ENCODE measurements at regions not wholly inside any gene's neighbourhood (a gene's known extent, or its start where the extent isn't known, plus 50 kb on each side); places are given as distances from the start of the nearest gene placed in this dataset.

- BruUV-seq (replicated peaks): no TSS peak
- Histone ChIP-seq H3K4me3 (ENCODE audit: low read depth, low read length) (no peak overlapping the region), H3K9me3 (peaks cover 4% of the 10 kb centered on the region; the same call in 1 of the 2 replicates), H3K27me3 (replicated peaks; ENCODE audit: control insufficient read depth, insufficient read depth, low read length) (no peaks in the 10 kb centered on the region), H3K4me1 (no peaks in the 10 kb centered on the region), H3K36me3 (ENCODE audit: control insufficient read depth, insufficient read depth, low read length) (no peaks in the 10 kb centered on the region)
- no peaks in the 10 kb centered on the region for H3K36me3 Mint-ChIP-seq (ENCODE audit: insufficient read depth, unreplicated experiment)
- no peak for TF ChIP-seq CTCF (IDR thresholded peaks at IDR 0.05; ENCODE audit: insufficient read depth in 1 of 2, low read depth in 1 of 2, low read length in 1 of 2, severe bottlenecking in 1 of 2, unreplicated experiment in 1 of 2)
- H3K4me3 Mint-ChIP-seq (ENCODE audit: unreplicated experiment): no peak overlapping the region
- intact Hi-C loops (cut with micrococcal nuclease; ENCODE audit: unreplicated experiment): no loop called here
- no peaks in the 10 kb centered on the region for H3K27me3 Mint-ChIP-seq (ENCODE audit: insufficient read depth, unreplicated experiment)
- no peak overlapping the region for H3K27ac Mint-ChIP-seq (ENCODE audit: unreplicated experiment)
- ChIA-PET POLR2A (no interaction called here), CTCF (no interaction called here)
- H3K4me1 Mint-ChIP-seq (ENCODE audit: low read depth, unreplicated experiment): no peaks in the 10 kb centered on the region
- no peak for DNase-seq
- no peaks in the 10 kb centered on the region for H3K9me3 Mint-ChIP-seq (ENCODE audit: unreplicated experiment)
These were observed 930.2 kb upstream of the ALCAM start for GRCh38 chr3:104436506-104436905.

DNA sequence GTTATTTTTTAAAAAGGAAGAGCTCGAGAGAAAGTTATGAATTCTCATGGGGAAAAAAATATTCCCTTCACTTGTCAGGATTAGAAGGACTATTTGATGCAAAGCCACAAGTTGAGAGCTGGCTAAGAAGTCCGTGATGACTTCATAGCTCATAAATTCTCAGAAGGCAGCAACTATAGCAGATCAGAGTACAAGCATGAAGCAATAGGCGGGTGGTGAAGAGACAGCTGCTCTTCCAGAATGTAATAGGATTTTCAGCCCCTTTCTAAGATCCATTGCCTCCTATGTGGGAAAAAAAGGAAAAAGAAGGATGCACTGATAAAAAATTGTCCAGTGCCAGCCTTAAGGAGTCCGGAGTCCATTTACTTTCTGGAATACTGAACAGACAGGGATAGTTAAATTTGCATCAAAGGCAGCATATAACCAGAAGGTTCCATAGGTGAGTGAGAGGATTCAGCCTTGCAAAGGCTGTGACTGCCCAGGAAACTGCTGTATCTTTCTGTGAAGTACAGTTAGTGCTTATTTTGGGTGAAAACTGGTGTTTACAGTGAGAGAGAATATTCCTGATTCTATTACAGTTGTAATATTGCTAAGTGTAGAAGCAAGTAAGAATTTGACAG, 929.5 kb upstream of the ALCAM start:
- no peaks in the 10 kb centered on the region for H3K9me3 ChIP-seq
- no peaks in the 10 kb centered on the region for H3K36me3 Mint-ChIP-seq (ENCODE audit: insufficient read depth, unreplicated experiment)
- BruUV-seq (replicated peaks): no TSS peak
- H3K27ac Mint-ChIP-seq (ENCODE audit: unreplicated experiment): no peak overlapping the region
- H3K27me3 ChIP-seq (replicated peaks; ENCODE audit: control insufficient read depth, insufficient read depth, low read length): no peaks in the 10 kb centered on the region
- POLR2A ChIA-PET: no interaction called here
- no peaks in the 10 kb centered on the region for H3K9me3 Mint-ChIP-seq (ENCODE audit: unreplicated experiment)
- CTCF ChIA-PET: no interaction called here
- no peaks in the 10 kb centered on the region for H3K36me3 ChIP-seq (ENCODE audit: control insufficient read depth, insufficient read depth, low read length)
- H3K4me3 Mint-ChIP-seq (ENCODE audit: unreplicated experiment): no peak overlapping the region
- no peak overlapping the region for H3K4me3 ChIP-seq (ENCODE audit: low read depth, low read length)
- intact Hi-C loops (cut with micrococcal nuclease; ENCODE audit: unreplicated experiment): no loop called here
- DNase-seq: no peak
- no peaks in the 10 kb centered on the region for H3K27me3 Mint-ChIP-seq (ENCODE audit: insufficient read depth, unreplicated experiment)
- H3K4me1 ChIP-seq: no peaks in the 10 kb centered on the region
- H3K4me1 Mint-ChIP-seq (ENCODE audit: low read depth, unreplicated experiment): no peaks in the 10 kb centered on the region
- no peak for TF ChIP-seq CTCF (IDR thresholded peaks at IDR 0.05; ENCODE audit: insufficient read depth in 1 of 2, low read depth in 1 of 2, low read length in 1 of 2, severe bottlenecking in 1 of 2, unreplicated experiment in 1 of 2)

- H3K4me3 Mint-ChIP-seq (ENCODE audit: unreplicated experiment): no peak overlapping the region
- no peaks in the 10 kb centered on the region for H3K27me3 Mint-ChIP-seq (ENCODE audit: insufficient read depth, unreplicated experiment)
- ChIA-PET CTCF (no interaction called here), POLR2A (no interaction called here)
- H3K4me1 ChIP-seq: no peaks in the 10 kb centered on the region
- DNase-seq: no peak
- H3K9me3 ChIP-seq: no peaks in the 10 kb centered on the region
- TF ChIP-seq CTCF (IDR thresholded peaks at IDR 0.05; ENCODE audit: insufficient read depth in 1 of 2, low read depth in 1 of 2, low read length in 1 of 2, severe bottlenecking in 1 of 2, unreplicated experiment in 1 of 2): no peak
- intact Hi-C loops (cut with micrococcal nuclease; ENCODE audit: unreplicated experiment): no loop called here
- no peaks in the 10 kb centered on the region for H3K27me3 ChIP-seq (replicated peaks; ENCODE audit: control insufficient read depth, insufficient read depth, low read length)
- H3K4me3 ChIP-seq (ENCODE audit: low read depth, low read length): no peak overlapping the region
- no peaks in the 10 kb centered on the region for H3K36me3 ChIP-seq (ENCODE audit: control insufficient read depth, insufficient read depth, low read length)
- H3K9me3 Mint-ChIP-seq (ENCODE audit: unreplicated experiment): no peaks in the 10 kb centered on the region
- no peaks in the 10 kb centered on the region for H3K4me1 Mint-ChIP-seq (ENCODE audit: low read depth, unreplicated experiment)
- no peaks in the 10 kb centered on the region for H3K36me3 Mint-ChIP-seq (ENCODE audit: insufficient read depth, unreplicated experiment)
- no TSS peak for BruUV-seq (replicated peaks)
- no peak overlapping the region for H3K27ac Mint-ChIP-seq (ENCODE audit: unreplicated experiment)
These were observed 928.8 kb upstream of the ALCAM start for GRCh38 chr3:104437891-104438290.

Measured in Caco-2 (cell line).